ENCODE measurements at regions not wholly inside any gene's neighbourhood (a gene's known extent, or its start where the extent isn't known, plus 50 kb on each side); places are given as distances from the start of the nearest gene placed in this dataset.

GRCh38 chr6:23584134-23584763, 541.8 kb upstream of the NRSN1 start:
- Mint-ChIP-seq H3K9me3 (peaks cover 0 to 3% of the 10 kb centered on the region in 2 donors), H3K27me3 (ENCODE audit: low read depth) (no peaks in the 10 kb centered on the region), H3K27ac (no peak overlapping the region), H3K4me1 (ENCODE audit: low read depth) (no peaks in the 10 kb centered on the region), H3K4me3 (no peak overlapping the region), H3K36me3 (ENCODE audit: insufficient read depth in 2 of 2) (no peaks in the 10 kb centered on the region)
- DNase-seq (no peak), ATAC-seq (replicated peaks in 1 of 2) (no peak)

GRCh38 chr6:23587582-23587981, 538.4 kb upstream of the NRSN1 start:
- Mint-ChIP-seq H3K27me3 (ENCODE audit: low read depth) (no peaks in the 10 kb centered on the region), H3K36me3 (ENCODE audit: insufficient read depth in 2 of 2) (no peaks in the 10 kb centered on the region), H3K4me3 (no peak overlapping the region), H3K27ac (no peak overlapping the region), H3K9me3 (peaks cover 0 to 3% of the 10 kb centered on the region in 2 donors), H3K4me1 (ENCODE audit: low read depth) (no peaks in the 10 kb centered on the region)
- no peak for ATAC-seq (replicated peaks in 1 of 2)
- DNase-seq, result no peak

GRCh38 chr6:23589811-23590210, 536.2 kb upstream of the NRSN1 start:
- Mint-ChIP-seq H3K36me3 (ENCODE audit: insufficient read depth in 2 of 2) (peaks cover 0 to 1% of the 10 kb centered on the region in 2 donors), H3K9me3 (peaks cover 3 to 6% of the 10 kb centered on the region in 2 donors), H3K27ac (no peak overlapping the region), H3K4me3 (no peak overlapping the region), H3K27me3 (ENCODE audit: low read depth) (no peaks in the 10 kb centered on the region), H3K4me1 (ENCODE audit: low read depth) (no peaks in the 10 kb centered on the region)
- no peak for ATAC-seq (replicated peaks in 1 of 2)
- no peak for DNase-seq

GRCh38 chr6:23590498-23591126, 535.4 kb upstream of the NRSN1 start:
- DNase-seq (no peak), ATAC-seq (replicated peaks in 1 of 2) (no peak)
- Mint-ChIP-seq H3K4me3 (no peak overlapping the region), H3K9me3 (peaks cover 0 to 8% of the 10 kb centered on the region in 2 donors), H3K27ac (no peak overlapping the region), H3K27me3 (ENCODE audit: low read depth) (no peaks in the 10 kb centered on the region), H3K4me1 (ENCODE audit: low read depth) (no peaks in the 10 kb centered on the region), H3K36me3 (ENCODE audit: insufficient read depth in 2 of 2) (peaks cover 0 to 1% of the 10 kb centered on the region in 2 donors)

GRCh38 chr6:23591761-23592160, 534.3 kb upstream of the NRSN1 start:
- Mint-ChIP-seq H3K4me1 (ENCODE audit: low read depth) (no peaks in the 10 kb centered on the region), H3K36me3 (ENCODE audit: insufficient read depth in 2 of 2) (peaks cover 0 to 1% of the 10 kb centered on the region in 2 donors), H3K27ac (no peak overlapping the region), H3K27me3 (ENCODE audit: low read depth) (no peaks in the 10 kb centered on the region), H3K4me3 (no peak overlapping the region), H3K9me3 (peaks cover 0 to 8% of the 10 kb centered on the region in 2 donors)
- DNase-seq (no peak), ATAC-seq (replicated peaks in 1 of 2) (no peak)

GRCh38 chr6:23600118-23600517, 525.9 kb upstream of the NRSN1 start:
- ATAC-seq (replicated peaks in 1 of 2), result no peak

GRCh38 chr6:23601811-23602345, 524.1 kb upstream of the NRSN1 start:
- Mint-ChIP-seq H3K36me3 (ENCODE audit: insufficient read depth in 2 of 2) (peaks cover 0 to 7% of the 10 kb centered on the region in 2 donors), H3K9me3 (peaks cover 12 to 14% of the 10 kb centered on the region in 2 donors), H3K27ac (no peak overlapping the region), H3K27me3 (ENCODE audit: low read depth) (no peaks in the 10 kb centered on the region), H3K4me3 (no peak overlapping the region), H3K4me1 (ENCODE audit: low read depth) (no peaks in the 10 kb centered on the region)
- DNase-seq (no peak), ATAC-seq (replicated peaks in 1 of 2) (no peak)

More at GRCh38 chr6:23600118-23600517, 525.9 kb upstream of the NRSN1 start:
- H3K4me1 Mint-ChIP-seq (ENCODE audit: low read depth), result no peaks in the 10 kb centered on the region
- H3K4me3 Mint-ChIP-seq, result no peak overlapping the region
- H3K9me3 Mint-ChIP-seq, result peaks cover 12 to 16% of the 10 kb centered on the region in 2 donors
- H3K27me3 Mint-ChIP-seq (ENCODE audit: low read depth), result no peaks in the 10 kb centered on the region
- DNase-seq, result no peak
- peaks cover 0 to 7% of the 10 kb centered on the region in 2 donors for H3K36me3 Mint-ChIP-seq (ENCODE audit: insufficient read depth in 2 of 2)
- H3K27ac Mint-ChIP-seq, result no peak overlapping the region

GRCh38 chr6:23608931-23609435, 517.0 kb upstream of the NRSN1 start:
- DNase-seq (no peak), ATAC-seq (replicated peaks in 1 of 2) (no peak)
- Mint-ChIP-seq H3K27ac (no peak overlapping the region), H3K4me1 (ENCODE audit: low read depth) (no peaks in the 10 kb centered on the region), H3K27me3 (ENCODE audit: low read depth) (no peaks in the 10 kb centered on the region), H3K9me3 (peaks cover 2 to 4% of the 10 kb centered on the region in 2 donors), H3K36me3 (ENCODE audit: insufficient read depth in 2 of 2) (no peaks in the 10 kb centered on the region), H3K4me3 (no peak overlapping the region)

- DNase-seq (no peak), ATAC-seq (replicated peaks in 1 of 2) (no peak)
- no peak overlapping the region for H3K27ac Mint-ChIP-seq
- peaks cover 2% of the 10 kb centered on the region in 2 donors for H3K9me3 Mint-ChIP-seq
- no peaks in the 10 kb centered on the region for H3K27me3 Mint-ChIP-seq (ENCODE audit: low read depth)
- no peak overlapping the region for H3K4me3 Mint-ChIP-seq
- no peaks in the 10 kb centered on the region for H3K4me1 Mint-ChIP-seq (ENCODE audit: low read depth)
- no peaks in the 10 kb centered on the region for H3K36me3 Mint-ChIP-seq (ENCODE audit: insufficient read depth in 2 of 2)
Observed at GRCh38 chr6:23611776-23612381, 514.1 kb upstream of the NRSN1 start.

- no peak for ATAC-seq (replicated peaks in 1 of 2)
- peaks cover 2 to 3% of the 10 kb centered on the region in 2 donors for H3K36me3 Mint-ChIP-seq (ENCODE audit: insufficient read depth in 2 of 2)
- H3K9me3 Mint-ChIP-seq, result peaks cover 0 to 9% of the 10 kb centered on the region in 2 donors
- no peaks in the 10 kb centered on the region for H3K27me3 Mint-ChIP-seq (ENCODE audit: low read depth)
- no peaks in the 10 kb centered on the region for H3K4me1 Mint-ChIP-seq (ENCODE audit: low read depth)
- DNase-seq, result no peak
- H3K4me3 Mint-ChIP-seq, result no peak overlapping the region
- no peak overlapping the region for H3K27ac Mint-ChIP-seq
Observed at GRCh38 chr6:23618366-23618765, 507.6 kb upstream of the NRSN1 start.

- no peak for DNase-seq
- Mint-ChIP-seq H3K27me3 (ENCODE audit: low read depth) (no peaks in the 10 kb centered on the region), H3K4me3 (no peak overlapping the region), H3K36me3 (ENCODE audit: insufficient read depth in 2 of 2) (peaks cover 2 to 3% of the 10 kb centered on the region in 2 donors), H3K9me3 (peaks cover 0 to 9% of the 10 kb centered on the region in 2 donors), H3K4me1 (ENCODE audit: low read depth) (no peaks in the 10 kb centered on the region), H3K27ac (no peak overlapping the region)
- no peak for ATAC-seq (replicated peaks in 1 of 2)
Observed at GRCh38 chr6:23620911-23621401, 505.1 kb upstream of the NRSN1 start.

GRCh38 chr6:23630726-23631635, 495.0 kb upstream of the NRSN1 start:
- H3K9me3 Mint-ChIP-seq, result peaks cover 2 to 3% of the 10 kb centered on the region in 2 donors
- H3K4me3 Mint-ChIP-seq, result no peak overlapping the region
- H3K36me3 Mint-ChIP-seq (ENCODE audit: insufficient read depth in 2 of 2), result no peaks in the 10 kb centered on the region
- no peaks in the 10 kb centered on the region for H3K27me3 Mint-ChIP-seq (ENCODE audit: low read depth)
- H3K4me1 Mint-ChIP-seq (ENCODE audit: low read depth), result no peaks in the 10 kb centered on the region
- ATAC-seq (replicated peaks in 1 of 2) (no peak), DNase-seq (no peak)
- H3K27ac Mint-ChIP-seq, result no peak overlapping the region

Measured in activated T-cell treated with anti-CD3 and anti-CD28 coated beads, Interleukin-2, amount 50 U/mL, for 72 hours (primary cell).